ENCODE measurements at regions not wholly inside any gene's neighbourhood (a gene's known extent, or its start where the extent isn't known, plus 50 kb on each side); places are given as distances from the start of the nearest gene placed in this dataset.

DNA sequence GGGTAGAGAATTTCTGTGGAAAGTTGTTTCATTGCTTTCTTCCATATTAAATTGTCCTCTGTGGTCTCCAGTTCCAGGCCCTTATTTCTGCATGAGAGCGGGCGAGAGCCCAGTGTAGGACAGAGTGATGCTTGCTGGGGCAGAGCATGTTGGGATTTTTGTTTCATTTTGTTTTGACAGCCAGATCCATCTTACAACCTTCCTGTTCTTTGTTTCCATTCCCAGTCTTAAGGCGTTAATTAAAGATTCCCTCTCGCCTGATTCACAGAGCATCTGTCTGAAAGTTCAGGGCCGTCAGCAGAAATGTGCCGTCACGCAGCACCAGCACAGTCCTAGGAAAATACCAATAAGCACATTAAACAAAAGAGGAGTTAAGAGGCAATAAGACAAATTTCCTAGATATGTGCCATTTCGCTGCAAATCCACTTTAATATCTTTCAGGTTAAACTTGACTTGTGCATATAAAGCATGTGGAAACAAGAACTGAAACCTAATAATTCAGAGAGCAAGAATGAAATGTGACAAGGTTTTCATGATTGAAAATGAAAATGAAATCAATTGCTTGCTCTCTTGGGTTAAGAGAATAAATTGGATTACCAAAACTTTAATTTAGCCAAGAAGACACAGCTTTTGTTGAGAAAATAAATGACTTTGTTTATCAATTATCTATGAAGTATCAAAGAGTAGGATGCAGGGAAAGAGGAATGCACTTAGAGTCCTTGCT is 210.7 kb upstream of the SLC10A2 start:
- DNase-seq (ENCODE audit: low spot score): no peak

DNA sequence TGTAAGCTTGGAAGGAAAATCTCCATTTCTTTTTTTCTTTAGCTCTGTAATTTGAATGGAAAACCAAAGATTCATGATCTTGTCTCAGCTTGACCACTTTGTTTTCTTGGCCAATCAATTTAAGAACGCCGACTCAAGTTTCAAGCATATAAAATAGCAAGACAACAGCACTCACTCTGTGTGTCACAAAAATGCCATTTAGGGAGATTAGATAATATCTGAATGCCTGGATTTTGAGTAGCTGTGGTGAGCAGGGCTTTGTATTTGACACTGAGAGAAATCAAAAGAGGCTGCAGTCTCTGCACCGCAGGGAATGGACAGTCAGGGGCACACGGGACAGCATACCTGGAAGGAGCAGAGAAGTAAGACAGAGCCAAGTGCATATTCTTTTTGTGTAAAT is 209.5 kb upstream of the SLC10A2 start:
- DNase-seq (ENCODE audit: low spot score): no peak

DNA sequence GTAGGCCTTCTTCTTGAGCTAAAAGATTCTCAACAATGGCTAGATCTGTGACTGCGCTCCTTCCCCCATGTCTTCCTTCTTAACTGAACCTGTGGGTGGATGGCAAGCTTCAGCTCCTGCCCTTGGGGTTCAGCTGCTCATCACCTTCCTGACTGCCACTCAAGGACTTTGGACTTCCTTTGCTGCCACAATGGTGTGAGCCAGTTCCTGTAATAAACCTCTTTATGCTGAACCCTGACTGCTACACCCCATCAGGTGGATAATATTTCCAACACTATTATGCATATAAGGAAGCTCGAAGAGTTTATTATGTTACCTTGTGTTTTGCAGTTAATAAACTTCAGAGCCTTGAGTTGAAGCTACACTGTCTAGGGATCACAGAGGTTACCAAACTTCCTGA is 208.9 kb upstream of the SLC10A2 start:
- no peak for DNase-seq (ENCODE audit: low spot score)

DNA sequence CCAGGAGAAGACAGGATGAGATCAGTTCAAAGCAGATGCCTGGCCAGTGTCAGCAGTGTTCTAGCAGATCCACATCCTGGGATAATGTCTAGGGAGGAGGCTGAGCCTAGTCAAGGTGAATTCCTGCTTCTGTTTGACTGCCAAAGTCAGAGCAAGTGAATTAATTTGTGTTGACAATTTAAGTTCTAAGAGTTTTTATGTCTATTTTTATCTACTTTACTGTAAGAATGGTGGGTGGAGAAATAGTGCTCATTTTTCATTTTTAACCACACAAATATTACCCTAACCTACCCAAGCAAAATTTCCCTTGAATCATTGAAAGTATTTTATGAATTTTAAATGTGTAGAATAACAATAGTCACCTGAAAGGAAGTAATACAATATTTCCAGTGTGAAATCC is 207.6 kb upstream of the SLC10A2 start:
- DNase-seq (ENCODE audit: low spot score): no peak

DNA sequence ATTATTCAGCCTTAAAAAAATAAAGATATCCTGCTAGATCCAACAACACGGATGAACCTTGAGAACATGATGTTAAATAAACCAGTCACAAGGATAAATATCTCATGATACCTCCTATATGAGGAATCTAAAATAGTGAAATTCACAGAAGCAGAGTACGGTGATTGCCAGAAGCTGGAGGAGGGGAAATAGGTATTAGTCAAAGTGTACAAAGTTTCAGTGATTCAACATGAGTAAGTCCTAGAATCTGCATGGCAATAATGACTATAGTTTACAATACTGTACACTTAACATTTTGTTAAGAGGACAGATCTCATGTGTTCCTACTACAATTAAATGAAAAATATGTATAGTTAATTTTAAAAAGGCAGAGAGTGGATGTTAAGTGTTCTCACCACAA is 206.6 kb upstream of the SLC10A2 start:
- DNase-seq (ENCODE audit: low spot score): no peak

DNA sequence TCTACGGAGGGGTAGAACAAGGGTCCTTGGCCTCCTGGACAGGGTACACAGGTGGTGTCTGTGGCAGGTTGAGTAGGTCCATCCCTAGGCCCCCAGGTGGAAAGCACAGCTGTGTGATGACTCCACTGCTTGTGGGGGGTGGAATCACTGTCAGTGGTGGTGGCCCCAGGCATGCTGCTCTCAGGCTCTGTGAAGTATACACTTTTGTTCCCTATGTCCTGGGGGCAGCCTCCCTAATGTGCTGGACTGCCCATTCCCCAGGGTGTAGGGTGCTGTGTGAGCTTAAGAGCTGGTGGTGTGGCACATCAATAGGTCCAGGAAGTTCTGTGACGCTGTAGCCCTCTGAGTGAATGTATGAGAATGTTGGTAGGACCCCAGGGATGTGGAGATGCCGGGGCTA is 197.2 kb upstream of the SLC10A2 start:
- no peak for DNase-seq (ENCODE audit: low spot score)

DNA sequence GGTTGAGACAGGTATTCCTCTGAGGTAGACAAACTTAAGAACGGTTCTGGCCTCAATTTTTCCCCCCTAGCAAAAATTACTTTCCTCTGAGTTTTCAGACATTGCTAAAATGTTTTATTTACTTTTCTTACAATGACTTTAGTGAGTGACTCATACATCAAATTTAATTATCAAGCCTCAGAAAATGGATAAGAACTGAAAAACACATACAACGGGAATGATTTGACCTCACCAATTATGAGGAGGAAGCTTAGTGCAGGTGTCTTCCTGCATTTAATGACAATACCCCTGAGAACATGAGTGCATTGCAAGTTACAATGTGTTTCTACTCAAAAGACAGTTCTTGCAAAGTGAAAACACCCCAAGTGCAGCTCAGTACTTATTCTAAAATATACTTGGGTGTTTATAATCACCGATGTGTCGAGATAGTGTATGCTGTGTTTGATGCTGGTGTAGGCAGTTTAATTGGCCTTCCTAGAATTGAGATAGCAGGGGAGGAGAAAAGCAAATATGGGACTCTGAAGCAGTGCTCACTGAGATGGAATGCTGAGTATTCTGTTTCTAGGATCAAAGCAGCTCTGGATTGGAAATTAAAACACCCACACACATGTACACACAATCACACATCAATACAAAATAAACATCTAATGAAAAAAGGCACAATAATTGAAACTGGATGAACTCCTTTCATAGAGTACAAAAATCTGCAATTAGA is 189.5 kb upstream of the SLC10A2 start:
- no peak for DNase-seq (ENCODE audit: low spot score)

DNA sequence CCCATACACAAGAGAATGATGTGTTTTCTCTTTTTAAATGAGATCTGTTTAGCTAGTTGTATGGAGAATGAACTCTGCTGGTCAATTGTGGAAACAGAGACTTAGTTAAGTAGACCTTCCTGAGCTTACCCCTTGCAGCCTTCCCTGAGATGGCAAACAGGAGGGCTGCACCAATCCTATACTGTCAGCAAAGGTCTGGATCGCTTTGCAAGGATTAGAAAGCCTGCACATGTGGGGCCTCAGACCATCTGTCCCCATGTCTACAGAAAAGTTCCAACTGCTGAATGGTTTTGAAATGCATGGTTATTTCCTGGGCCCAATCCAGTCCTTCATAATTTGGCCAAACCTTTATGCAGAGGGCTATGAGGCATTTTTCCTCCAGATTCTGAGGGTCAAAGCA is 183.9 kb upstream of the SLC10A2 start:
- DNase-seq (ENCODE audit: low spot score): no peak

DNA sequence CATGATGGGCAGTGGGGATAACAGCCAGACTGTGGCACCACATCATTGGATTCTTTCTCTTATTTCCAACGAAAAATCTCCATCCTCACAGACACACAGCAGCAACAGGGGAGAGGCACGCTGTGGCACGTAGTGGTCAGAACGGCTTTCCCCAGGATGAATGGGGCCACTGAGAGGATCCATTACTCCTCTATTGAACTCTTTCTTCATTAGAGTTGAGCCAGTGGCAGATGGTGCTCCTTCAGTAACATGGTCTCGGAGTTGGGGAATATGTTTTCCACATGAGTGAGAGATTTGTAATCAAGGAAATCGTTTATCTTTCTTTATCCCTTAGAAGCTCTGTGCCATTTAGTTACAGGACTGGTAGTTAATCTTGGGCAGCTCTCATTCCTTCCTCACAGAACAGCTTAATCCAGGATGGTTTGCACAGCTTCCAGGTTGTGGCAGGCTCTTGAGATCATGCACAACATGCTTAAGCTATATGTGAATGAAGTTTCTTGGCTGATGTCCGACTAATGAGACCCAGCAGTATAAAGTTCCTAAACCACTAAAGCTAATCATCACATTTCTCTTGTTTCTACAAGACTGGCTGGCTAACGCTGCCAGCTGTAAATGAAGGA is 180.5 kb upstream of the SLC10A2 start:
- no peak for DNase-seq (ENCODE audit: low spot score)

DNA sequence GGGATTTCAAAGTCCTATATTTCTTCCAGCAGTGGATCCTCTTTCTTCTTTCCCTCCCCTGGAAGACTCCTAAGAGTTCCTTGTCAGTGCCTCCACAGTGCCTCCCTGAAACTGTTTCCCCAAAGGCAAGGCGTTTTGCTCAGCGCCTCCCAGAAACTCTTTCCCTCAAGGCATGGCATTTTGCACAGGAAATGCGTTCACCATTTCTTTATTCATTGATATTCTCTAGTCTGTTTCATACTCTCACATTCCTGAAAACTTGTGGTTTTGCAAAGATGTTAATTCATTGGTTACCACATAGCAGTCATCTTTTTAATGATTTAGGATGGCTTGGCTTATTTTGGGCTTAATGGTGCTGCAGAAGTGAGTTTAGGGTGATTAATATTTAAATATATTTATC is 177.3 kb upstream of the SLC10A2 start:
- DNase-seq (ENCODE audit: low spot score): no peak

DNA sequence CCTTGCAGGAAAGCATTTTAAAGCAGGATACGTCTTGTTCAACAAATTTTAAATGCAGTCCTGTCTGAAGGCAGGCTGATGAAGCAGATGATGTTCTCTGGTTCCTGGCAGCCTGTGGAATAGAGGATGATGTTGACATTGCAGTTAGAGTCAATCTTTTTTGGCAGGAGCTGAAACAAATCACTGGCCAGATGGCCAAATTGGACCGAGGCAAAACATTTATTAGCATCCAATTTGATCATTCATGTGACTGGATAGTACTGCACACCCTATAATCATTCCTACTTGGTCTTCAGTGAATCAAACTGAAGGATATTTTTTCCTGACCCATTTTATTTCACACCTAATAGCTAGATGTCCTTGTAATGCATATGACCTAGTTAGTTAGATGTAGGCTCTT is 172.2 kb upstream of the SLC10A2 start:
- no peak for DNase-seq (ENCODE audit: low spot score)

DNA sequence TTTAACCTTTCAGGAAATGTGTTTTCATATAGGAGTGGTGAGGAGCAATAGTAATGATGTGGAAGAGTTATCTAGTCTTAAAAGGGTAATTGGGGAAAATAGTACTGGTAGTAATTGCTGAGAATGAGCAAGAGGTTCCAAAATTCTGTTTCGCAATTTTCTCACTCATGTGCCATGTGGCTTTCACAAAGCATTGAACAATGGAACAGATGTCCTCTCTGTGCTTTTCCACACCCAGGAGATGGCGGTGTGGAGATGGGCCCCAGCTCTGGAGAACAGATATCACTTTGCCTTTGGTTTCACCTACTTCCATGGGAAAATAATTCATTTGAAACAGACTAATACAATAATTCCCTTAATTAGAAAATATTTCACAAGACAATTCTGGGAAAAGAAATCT is 170.0 kb upstream of the SLC10A2 start:
- DNase-seq (ENCODE audit: low spot score): no peak

DNA sequence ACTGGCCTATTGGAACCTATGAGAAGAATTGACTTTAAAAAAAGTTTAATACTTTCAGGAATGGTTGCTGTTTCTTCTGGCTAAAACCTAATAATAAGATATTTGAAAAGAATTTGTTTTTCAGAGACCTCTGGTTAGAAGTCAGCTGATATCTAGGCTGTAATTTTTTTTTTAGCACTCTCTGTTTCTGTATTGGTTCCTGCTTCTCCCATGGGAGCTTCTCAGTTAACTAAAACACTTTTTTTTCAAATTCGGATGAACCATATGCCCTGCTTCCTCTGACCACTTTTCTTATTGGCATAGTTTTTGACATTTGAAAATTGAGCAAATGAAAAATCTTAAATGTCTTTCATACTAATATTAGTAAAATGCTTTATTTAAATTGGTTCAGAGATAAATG is 163.5 kb upstream of the SLC10A2 start:
- no peak for DNase-seq (ENCODE audit: low spot score)

DNA sequence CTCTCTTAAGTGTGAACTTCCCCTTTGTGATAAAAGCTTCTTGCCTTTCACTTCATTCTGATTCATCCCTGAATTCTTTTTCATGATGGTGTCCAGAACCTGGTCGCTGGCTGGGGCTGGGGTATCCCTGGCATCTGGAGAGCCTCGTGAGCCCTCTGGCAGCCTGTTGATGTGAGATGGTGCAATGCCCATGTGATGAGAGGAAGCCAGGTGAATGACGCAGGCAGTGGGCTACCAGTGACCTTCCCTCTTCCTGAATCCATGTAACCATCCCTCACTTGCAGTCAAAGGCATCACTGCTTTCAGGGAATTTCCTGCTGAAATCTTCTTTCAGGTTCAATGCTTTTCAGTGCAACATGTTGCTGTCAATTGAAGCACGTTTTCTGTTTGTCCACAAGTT is 158.6 kb upstream of the SLC10A2 start:
- DNase-seq (ENCODE audit: low spot score): no peak

DNA sequence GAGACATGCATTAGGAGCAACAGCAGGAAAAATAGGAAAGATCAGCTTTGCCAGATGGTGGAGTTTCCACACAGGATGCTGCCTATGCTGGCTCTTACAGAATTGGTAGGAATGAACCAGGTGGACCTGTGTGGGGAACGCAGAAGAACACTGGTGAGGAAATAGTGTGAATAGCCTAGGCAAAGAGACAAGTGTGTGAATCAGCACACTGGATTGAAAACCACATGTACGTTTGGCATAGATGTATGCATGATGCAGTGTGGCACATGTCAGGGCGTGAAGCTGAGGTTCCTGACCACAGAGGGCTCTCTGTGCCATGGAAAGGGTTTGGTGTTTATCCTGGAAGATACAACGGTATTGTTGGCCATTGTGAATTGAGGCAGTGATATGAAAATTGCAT is 156.5 kb upstream of the SLC10A2 start:
- DNase-seq (ENCODE audit: low spot score): no peak

DNA sequence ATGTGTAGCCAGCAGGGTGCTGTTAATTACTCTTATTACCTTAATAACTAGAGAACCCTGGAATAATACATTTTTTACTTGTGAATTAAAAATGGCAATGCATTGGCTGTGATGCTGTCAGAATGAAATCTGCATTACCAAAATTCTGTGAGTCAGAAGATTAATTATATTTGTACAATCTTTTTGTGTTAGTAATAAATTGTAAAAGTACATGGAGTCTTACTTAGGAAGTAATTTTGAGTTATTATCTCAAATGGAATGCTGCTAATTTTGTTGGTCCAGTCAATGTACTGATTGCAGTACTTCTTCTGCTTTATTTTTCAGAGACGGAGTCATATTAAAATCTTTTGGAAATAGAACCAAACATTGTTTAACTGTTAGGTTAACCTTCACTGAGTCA is 152.0 kb upstream of the SLC10A2 start:
- no peak for DNase-seq (ENCODE audit: low spot score)

DNA sequence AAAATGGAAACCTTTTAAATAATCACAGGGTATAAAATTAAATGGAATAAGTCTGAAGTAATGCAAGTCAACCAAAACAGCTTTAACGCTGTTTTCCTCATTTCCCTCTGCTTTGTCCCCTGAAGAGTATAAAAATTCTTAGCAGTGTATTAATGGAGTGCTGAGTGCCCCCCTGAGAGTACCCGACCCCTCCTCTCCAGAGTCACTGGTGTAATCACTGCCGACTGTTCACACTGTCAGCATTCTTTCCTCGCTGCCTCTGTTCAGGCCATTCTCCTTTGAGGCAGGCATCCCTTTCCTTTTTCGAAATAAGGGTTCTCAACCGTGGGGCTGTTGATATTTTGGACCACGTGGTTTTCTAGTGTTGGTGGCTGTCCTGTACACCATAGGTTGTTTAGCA is 146.9 kb upstream of the SLC10A2 start:
- DNase-seq (ENCODE audit: low spot score): no peak

DNA sequence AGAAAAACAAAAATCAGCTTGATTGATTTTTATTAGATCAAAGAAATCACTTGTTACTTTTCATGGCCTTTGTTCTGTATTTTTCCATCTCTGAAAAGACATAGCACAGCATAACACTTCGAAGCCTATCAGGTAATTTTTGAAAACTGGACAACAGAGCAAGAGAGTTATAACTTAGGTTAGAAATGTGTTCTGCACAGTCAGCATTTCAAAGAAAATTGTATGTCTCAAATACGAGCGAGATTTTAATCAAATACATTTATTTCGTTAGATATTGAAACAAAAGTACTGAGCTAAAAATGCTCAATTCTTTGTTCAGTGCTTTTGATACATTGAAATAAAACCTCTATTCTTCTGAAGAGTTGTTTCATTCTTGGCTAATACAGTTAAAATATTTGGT is 144.1 kb upstream of the SLC10A2 start:
- no peak for DNase-seq (ENCODE audit: low spot score)

DNA sequence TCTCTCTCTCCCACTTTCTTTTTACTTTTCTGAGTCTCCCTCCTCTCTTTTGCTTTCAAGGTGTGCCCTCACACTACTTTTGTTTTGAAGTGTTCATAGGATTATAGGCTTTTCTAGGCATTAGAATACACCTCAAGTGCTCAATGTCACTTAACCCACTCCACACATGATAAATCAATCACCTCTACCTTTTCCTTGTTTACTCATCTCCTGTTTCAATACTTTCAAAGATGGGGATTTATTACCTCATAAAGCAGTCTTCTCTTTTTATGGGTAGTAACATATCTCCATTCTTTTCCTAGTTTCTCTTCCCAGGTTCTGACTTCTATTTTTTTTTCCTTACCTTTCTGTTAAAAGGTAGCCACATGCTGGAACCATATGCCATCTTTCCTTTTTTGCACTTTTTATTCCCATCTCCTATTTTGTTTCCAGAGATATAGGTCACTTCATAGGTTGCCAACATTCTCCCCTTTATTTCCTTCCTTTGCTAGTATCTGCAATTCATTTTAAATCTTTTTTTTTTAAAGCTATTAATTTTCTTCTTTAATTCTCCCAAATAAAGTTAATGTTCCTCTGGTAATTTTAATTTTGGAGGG is 137.6 kb upstream of the SLC10A2 start:
- no peak for DNase-seq (ENCODE audit: low spot score)

DNA sequence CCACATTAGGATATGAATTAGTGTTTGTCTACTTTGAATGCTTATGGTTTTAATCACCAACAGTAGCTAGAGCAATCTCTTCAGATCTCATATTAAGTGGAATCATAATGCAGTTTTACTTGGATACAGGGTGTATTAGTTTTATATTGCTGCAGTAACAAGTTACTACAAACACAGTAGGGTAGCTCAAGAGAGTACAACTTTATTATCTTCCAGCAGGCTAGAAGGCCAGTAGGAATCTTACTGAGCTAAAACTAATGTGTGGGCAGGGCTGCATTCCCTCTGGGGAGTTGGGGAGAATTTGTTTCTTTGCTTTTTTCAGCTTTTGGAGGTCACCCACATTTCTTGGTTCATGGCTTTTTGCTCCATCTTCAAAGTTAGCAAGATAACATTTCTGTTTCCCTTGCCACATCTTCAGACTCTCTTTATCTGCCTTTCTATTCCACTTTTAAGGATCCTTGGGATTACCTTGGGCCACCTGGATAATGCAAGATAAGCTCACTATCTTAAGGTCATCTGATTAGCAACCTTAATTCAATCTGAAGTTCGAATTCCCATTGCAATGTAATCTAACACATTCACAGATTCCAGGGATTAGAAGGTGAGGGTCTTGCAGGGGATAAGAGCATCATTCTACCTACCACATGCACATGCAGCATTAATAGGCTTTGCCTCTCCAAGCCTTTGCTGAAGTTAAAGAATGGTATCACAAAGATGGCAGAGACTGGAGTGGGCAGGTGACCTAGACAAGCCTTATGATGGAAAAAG is 134.1 kb upstream of the SLC10A2 start:
- DNase-seq (ENCODE audit: low spot score): no peak

DNA sequence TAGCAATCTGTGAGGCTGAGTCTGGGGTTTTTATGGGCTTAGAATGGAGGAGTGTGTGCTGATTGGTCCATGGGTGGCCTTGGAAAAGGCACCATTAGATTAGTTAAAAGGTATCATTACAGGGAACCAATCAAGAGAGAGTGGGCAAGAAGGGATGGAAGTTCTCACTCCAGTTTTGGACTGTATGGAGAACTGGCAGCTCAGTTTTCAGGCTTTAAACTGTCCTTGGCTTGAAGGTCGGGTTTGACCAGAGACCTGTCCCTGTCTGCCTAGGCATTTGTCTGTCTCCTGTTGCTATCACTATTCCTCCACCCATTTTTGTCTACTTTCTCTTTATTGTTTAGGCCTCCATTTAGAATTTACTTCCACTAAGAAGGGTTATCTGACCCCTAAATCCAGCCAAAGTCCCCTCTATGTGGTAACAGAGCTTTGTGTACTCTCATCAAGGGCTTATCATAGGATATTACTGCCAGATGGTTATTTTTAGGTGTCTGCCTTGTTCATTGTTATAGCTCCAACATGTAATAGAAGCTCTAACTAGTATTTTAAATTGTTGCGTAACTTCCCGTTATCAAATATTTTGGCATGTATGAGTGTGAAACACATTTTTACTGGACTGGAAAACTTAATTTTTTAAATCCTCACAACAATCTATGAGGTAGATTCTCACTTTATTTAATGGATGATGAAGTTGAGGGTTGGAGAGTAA is 133.3 kb upstream of the SLC10A2 start:
- DNase-seq (ENCODE audit: low spot score): no peak

DNA sequence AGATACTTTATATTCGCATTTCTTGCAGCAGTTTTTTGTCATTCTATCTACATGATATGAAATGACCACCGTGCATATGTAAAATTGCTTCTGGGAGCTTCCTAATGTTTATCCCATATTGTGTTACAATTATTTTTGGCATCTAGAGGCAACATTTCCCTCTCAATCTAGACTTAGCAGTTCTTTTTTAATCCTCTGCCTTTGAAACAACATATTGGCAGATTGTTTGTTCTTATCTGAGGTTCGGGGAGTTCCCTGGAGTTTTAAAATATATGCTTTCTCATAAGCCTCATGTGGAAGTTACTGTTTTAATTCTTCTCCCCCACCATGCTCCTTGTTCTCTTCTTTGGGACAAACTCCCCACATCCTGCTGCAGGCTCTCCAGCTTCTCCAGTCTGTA is 130.1 kb upstream of the SLC10A2 start:
- DNase-seq (ENCODE audit: low spot score): no peak

All from AG08395 (cell line).